Cardiac fibroblast (primary cell): ENCODE measurements at regions not wholly inside any gene's neighbourhood (a gene's known extent, or its start where the extent isn't known, plus 50 kb on each side); places are given as distances from the start of the nearest gene placed in this dataset.
A peak's percentile ranks its signal among the peaks of the same experiment; 100 is the strongest.

Source experiments
- DNase-seq, 2 donors: peaks; one replicate each; pipeline versions ENCODE4 v3.0.0 to v3.0.0-alpha.2; 2010; ENCODE audit warnings: low read depth in 2 of 2
- H3K4me3 ChIP-seq, 2 donors: replicated peaks in 1 of 2; 1 replicate in 1 of 2; 2 replicates in 1 of 2; pipeline ENCODE4 v1.5.1; 2011; ENCODE audit warnings: low read depth in 2 of 2, low read length in 2 of 2, mild to moderate bottlenecking in 2 of 2, moderate library complexity in 1 of 2
- CTCF ChIP-seq: IDR thresholded peaks from one replicate; pipeline ENCODE4 v1.5.1; 2011; ENCODE audit warnings: low read depth, mild to moderate bottlenecking, low read length, inconsistent platforms

GRCh38 chr9:111144741-111145140, 106.5 kb upstream of the LPAR1 start:
- no peak overlapping the region for H3K4me3 ChIP-seq
- DNase-seq: no peak
- TF ChIP-seq CTCF: no peak

- no peak for TF ChIP-seq CTCF
- H3K4me3 ChIP-seq: no peak overlapping the region
- DNase-seq: no peak
These were observed 97.9 kb upstream of the LPAR1 start for GRCh38 chr9:111136180-111136579.

DNA sequence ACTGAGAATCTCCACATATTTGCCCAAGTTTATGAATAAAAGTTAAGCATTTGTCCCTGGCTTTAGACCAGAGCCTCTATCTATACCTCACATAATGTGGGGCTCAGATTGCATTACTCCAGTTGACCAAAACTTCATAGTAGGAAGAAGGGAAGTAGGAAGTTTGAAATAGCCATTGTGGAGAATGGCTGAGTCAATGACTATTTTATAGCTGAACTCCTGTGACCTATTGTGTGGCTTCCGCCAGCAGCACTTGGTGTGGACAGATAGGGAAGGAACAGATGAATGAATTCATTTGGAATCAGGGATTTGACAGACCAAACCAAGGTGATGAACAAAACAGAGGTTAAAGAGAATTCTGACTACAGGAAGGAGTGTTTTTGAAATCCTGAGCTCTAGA, 92.9 kb upstream of the LPAR1 start:
- no peak for DNase-seq
- H3K4me3 ChIP-seq: no peak overlapping the region
- no peak for TF ChIP-seq CTCF

- no peak for TF ChIP-seq CTCF
- H3K4me3 ChIP-seq: no peak overlapping the region
- DNase-seq: no peak
These were observed 82.3 kb upstream of the LPAR1 start for GRCh38 chr9:111120526-111120925.

DNA sequence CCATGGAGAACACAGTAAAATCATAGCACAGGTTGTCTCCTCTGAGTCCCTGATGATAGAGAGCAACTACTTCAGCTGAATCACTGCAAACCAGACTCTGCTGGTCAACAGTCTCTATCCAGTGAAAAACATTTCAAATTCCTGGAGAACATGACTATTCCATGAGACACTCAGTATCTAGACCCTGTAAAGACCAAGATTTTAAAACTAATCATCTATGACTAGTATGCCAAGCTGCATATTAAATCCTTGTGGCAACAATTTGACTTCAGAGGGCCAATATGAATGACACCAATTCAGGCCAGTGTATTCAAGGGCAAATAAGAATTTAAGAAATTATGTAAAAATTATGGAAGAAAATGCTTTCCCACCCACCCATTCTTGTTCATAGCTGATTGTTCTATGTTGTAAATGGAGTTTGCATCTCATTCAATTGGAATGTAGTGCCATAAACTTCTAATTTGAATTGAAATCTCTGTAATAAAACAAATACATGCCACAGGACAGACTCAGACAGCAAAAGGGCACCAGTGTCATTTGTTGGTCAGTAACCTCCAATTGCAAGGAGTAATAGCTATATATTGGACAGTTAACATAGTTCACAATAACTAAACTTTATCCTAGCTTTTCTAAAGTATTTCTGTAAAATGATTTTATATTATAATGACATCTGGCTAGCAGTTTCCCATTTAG, 80.1 kb upstream of the LPAR1 start:
- DNase-seq: peak in 1 of 2 donors; percentile 57
- TF ChIP-seq CTCF: no peak
- H3K4me3 ChIP-seq: no peak overlapping the region

DNA sequence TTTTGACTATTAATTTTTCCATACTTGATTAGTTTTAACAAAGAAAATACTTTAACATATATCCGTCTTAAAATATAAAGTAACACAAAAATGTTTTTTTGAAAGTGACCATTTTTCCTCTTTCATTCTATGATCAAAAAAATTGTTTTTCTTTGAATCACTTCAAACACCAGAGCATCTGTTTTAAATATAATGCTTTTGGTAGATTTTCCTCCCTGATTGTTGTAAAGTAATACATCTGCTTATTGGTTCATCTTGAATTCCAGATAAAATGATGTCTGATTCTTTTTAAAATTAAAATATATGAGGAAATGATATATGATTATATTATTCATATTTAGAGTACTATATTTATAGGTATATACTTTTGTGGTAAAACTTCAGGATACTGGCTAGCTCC, 76.2 kb upstream of the LPAR1 start:
- DNase-seq: no peak
- no peak for TF ChIP-seq CTCF
- H3K4me3 ChIP-seq: no peak overlapping the region

GRCh38 chr9:111113712-111114111, 75.4 kb upstream of the LPAR1 start:
- no peak for DNase-seq
- TF ChIP-seq CTCF: no peak
- no peak overlapping the region for H3K4me3 ChIP-seq
